ENCODE measurements at regions not wholly inside any gene's neighbourhood (a gene's known extent, or its start where the extent isn't known, plus 50 kb on each side); places are given as distances from the start of the nearest gene placed in this dataset.

DNA sequence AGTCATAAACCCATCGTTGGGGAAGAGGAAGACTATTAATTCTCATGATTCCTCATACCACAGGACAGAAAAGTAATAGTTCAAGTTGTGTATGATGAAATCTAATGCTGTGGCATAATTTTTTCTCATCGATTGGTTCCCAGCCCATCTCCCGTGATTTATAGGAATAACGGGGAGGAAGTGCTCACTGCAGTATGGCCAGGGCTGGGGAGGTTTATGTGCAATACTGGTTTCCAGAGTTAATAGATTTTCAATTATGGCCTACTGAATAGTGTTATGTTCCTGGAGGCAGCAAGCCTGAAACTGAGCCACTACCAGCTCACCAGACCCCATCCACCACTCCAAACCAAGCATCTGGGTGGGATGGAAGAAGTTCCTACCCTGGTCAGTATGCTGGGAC is 147.1 kb upstream of the NCAM1 start:
- no peak for DNase-seq (ENCODE audit: low spot score)

GRCh38 chr11:112817376-112817775 is 143.8 kb upstream of the NCAM1 start:
- DNase-seq (ENCODE audit: low spot score), result no peak

DNA sequence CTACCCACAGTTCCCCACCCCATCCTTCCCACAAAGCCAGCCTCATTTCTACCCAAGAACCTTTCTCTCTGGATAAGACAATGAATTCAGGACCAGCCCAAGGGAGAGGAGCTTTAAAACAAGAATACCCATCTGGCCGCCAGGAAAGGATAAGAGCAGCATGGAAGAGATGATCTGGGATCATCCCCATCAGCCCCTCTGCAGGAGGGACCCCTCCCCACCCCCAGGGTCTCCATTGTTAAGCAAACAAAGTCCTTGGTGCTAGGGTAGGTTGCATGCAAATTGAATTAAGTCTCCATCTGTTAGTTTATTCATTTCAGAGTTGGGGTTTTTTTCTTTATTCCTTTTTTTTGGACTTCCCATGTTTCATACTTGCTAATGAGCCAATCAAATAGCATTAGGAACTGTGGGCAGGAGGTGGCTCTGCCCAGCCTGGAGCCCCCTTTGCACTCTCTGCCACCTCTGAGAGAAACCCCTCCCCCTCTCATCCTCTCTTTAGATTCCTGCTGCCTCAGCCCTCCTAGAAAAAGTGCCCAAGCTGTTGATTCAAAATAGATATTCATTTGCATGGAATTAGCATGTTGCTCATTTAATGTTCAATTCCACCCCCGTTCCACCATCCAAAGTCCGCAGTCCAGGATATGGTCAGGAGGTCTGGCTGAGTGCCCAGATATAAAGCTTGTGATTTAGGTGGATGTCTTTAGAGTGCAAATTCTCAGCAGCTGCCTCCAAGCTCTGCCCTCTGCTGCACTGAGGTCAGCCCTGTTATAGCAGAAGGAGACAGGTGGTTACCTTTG is 138.5 kb upstream of the NCAM1 start:
- no peak for DNase-seq (ENCODE audit: low spot score)

DNA sequence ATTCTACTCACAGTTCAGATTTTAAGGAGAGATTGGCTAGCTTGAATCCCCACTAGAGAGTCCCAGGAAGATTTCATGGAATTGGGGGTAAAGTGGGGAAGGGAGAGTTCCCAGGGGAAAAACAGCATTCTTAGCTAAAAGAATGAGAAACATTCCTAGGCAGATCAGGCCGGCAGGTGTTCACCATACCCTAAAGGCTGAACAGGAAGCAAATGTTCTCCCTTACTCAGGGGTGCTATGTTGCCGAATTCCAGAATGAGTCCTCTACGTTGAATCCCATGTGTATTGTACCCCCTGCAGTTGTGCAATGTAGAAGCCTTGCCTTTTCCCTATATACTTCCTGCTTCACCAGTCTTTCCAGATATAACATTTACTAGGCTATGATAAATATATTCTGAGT is 135.2 kb upstream of the NCAM1 start:
- no peak for DNase-seq (ENCODE audit: low spot score)

GRCh38 chr11:112826788-112827187 is 134.4 kb upstream of the NCAM1 start:
- no peak for DNase-seq (ENCODE audit: low spot score)

DNA sequence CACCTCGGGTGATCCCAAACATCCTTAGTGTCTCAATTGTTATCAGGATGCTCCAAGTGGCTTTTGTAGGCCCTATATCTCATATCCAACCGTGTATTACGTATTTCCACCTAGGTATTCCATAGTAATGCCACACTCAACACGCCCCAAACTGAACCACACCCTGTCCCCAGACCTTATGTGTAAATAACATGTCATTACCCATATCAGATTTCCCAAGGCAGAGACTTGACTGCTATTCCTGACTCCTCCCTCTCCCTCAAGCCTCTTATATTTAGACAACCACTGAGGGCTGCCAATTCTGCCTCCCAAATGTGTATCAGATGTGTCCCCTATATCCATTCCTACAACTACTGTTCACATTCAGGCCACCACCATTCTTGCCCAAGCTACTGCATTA is 132.8 kb upstream of the NCAM1 start:
- DNase-seq (ENCODE audit: low spot score), result no peak

GRCh38 chr11:112829971-112830654 is 131.1 kb upstream of the NCAM1 start:
- no peak for DNase-seq (ENCODE audit: low spot score)

DNA sequence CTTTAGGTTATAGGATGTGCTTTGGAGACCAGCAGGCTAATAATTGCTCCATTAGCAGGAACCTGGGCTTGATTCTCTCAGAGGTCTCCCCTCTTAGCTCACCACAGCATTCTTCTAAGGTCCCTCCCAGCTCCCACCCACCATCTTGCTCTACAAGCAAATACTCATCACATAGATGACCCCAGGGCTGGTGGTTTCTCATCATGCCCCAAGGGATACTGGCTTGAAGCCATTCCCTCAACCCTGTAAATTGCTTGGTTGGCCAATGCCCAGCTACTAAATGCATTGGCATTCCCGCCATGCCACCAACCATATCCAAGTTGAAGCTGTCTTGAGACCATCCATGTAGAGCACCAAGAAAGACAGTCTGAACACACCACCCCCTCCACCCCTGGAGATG is 130.2 kb upstream of the NCAM1 start:
- DNase-seq (ENCODE audit: low spot score), result no peak

DNA sequence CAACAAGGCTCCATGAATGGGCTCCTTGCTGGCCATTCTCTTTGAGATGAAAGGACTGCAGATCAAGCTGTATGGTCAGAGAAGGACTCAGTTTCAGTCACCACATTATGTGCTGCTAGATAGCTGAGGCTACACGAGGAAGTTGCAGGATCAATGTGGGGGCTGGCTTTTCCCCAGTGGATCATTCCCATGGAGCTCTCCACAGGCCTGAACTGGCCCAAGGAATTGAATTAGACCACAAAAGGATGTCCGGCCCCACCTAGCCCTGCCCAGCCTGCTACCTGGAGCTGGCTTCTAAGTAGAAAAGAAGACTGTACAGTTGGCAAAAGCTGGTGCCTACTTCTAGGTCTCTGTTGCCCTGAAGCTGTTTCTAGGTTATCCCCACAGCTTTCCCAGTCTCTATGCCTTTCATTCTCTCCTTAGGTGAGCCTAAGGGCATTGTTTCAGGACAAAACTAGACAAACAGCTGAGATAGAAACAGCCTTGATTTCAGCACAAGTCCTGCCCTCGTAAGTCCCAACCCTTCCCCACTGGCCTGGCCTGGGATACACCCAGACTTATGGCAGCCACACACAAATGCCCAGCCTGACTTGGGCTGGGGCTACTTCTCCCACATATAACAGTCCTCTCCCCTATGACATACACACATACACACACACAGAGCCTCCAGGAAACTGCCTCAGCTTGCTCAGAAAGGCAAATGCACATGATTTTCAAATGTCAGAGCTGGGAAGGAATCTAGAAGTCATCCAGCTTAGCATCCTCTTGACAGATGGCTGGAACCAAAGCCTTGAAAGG is 129.1 kb upstream of the NCAM1 start:
- no peak for DNase-seq (ENCODE audit: low spot score)

- DNase-seq (ENCODE audit: low spot score), result no peak
Measured at GRCh38 chr11:112834277-112834755, 126.9 kb upstream of the NCAM1 start.

- no peak for DNase-seq (ENCODE audit: low spot score)
Measured at GRCh38 chr11:112835591-112836255, 125.5 kb upstream of the NCAM1 start.

- no peak for DNase-seq (ENCODE audit: low spot score)
Measured at GRCh38 chr11:112836256-112836602, 125.0 kb upstream of the NCAM1 start.

DNA sequence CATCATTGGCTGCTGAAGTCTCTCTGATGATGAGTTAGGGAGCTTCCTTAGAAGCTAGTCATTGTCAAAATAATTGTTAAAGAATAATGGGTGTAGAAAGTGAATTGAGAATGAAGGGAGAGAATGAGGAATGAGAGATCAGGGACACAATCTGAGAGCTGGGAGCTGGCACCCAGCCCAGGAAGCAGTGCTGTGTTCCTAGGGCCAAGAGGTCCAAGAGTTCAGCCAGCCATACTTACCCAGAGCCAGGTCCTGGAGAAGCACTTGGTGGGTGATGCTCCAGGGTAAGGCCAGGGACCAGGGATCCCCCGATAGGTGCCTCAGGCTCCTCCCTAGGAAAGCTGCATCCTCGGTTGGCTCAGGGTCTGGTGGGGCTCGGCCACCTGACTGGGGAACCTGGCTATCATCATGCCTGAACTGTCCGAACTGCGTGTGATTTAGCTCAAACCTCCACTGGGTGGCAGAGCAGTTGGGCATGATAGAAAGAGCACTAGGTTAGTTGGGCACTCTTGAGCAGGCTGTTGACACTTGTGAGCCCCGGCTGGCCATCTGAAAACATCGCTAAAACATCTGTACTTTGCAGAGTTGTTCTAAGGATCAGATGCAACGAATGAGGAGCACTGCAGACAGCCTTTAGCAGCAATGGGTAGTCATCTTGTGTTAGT is 123.9 kb upstream of the NCAM1 start:
- DNase-seq (ENCODE audit: low spot score), result no peak

DNA sequence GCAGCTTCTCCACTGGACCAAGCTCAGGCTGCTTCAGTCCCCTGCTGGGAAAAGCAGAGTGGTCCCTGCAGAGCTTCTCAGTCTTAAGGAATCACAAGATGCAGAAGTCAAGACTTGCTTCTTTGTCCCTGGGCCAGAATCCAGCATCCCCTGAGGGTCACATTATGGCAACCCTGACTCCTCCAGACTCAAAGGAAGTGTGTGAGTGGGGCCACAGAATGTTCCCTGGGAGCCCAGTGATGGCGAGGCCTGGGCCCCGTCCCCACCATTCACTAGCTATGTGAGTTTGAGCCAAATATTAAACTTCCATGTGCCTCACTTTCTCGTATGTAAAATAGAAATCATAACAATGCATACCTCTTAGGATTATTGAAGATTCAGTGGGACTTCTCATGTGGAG is 122.2 kb upstream of the NCAM1 start:
- no peak for DNase-seq (ENCODE audit: low spot score)

DNA sequence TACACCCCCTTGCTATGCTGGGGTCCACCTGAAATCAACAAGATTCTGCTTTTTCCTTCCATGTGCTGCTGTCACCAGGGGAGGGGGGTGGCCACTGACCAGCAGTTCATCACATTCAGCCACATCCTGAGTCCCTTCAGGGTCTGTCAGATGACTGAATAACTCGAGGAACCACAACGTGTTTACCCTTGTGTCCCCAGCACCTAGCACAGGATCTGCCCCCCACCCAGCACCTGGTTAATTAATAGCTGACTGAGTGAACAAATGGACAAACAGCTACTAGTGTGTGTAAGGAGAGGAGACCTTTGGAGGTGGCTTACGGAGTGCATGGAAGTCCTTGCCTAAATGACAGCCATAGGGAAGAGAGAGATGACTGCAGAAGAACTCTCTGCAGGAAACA is 119.5 kb upstream of the NCAM1 start:
- no peak for DNase-seq (ENCODE audit: low spot score)

DNA sequence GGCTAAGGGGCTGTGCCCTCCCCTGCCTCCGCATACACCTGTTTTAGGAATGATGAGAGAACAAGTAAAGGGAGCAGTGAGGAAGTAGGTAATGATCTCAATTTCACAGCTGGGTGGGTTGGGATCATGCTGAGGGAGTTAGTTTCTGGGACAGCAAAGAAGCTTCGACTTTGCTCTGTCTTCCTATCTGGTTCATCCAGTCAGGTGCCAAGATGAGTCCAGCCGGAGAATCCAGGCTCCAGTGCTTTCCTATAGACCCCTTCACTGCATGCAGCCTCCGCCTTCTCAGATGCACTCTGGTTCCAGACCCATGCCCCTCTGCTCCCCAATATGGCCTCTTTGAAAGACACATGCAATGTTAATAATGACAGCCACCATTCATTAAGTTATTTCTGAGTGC is 119.1 kb upstream of the NCAM1 start:
- no peak for DNase-seq (ENCODE audit: low spot score)

DNA sequence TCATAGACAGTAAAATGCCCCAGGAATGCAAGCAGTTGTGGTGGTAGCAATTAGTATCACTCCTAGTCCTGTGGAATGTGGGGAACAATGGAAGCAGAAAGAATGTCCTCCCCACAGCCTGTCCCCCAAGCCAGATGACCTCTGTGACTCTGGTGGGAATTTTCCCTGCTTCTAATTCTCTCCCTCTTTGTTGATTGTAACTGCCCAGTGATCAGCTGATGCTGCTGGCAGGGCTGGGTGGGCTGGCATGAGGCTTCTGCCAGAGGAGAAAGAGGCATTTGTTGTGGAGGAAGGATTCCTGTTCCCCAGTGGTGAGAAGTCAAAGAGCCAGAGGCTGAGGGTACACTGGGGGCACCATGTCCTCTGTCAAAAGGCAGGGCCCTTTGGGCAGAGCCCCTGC is 116.7 kb upstream of the NCAM1 start:
- DNase-seq (ENCODE audit: low spot score), result no peak

DNA sequence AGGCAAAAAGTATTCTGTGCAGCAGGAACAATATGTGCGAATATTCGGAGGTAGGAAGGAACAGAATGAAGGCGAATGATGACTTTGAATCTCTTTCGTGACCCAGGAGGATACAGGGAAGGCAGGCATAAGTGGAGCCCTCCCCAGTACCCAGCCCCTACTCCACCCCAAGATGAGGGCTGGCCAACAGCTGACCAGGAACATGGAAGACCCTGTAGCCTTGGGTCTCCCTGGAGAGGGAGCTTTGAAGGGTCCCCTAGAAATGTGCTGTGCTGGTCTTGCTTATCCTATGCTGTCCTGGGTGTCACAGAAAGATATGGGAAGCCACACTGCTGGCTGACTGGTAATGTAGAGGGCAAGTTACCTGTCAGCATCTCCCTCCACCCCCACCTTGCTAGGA is 113.7 kb upstream of the NCAM1 start:
- DNase-seq (ENCODE audit: low spot score), result no peak

DNA sequence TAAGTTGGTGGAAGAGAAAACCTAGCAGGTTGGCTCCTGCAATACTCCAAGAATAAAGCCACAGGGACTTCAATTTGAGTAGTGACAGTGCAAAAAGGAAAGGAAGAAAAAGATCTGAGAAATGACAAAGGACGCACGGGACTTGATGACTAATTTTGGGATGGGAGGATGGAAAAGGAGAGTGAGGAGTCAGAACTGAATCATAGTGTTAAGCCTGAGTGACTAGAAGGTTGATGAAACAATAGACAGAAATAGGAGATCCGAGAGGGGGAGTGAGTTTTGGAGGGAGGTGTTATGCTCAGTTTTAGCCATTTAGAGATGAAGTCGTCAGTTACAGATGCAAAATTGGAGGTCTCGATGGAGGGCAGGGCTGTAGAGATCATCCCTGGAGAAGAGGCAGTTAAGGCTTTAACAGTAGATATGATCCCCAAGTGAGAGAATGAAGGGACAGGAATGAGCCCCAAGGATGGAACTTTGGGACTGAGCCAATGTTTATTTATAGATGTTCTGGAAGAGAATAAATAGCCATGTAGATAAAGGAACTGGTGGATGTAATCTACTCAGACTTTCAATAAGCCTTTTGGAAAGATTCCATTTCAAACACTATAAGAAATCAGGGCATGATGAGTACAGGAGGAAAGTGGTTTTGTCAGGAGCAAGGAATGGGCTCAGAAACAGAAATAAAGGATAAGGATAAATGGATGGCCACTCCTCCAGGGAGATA is 108.9 kb upstream of the NCAM1 start:
- peak; percentile 7 for DNase-seq (ENCODE audit: low spot score)

DNA sequence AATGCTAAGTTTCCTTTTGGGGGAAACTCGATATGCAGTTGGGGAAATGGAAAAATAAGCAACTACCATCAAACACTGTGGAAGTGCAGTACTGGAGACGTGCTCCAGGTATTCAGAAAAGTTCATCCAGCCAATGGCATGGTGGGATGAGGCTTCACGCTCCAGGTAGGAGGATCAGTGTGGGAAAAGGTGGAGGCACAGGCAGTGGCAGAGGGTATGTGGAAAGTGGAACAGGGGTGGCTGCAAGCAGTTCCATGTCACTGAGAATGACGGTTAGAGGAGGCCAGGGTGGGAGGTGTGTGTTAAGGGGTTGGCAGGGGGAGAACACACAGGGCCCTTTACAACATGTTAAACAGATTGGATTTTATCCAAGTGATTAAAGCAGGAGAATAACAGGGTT is 105.1 kb upstream of the NCAM1 start:
- DNase-seq (ENCODE audit: low spot score), result no peak

- no peak for DNase-seq (ENCODE audit: low spot score)
Measured at GRCh38 chr11:112856591-112856990, 104.6 kb upstream of the NCAM1 start.

All from AG08396 (cell line).